ENCODE measurements at regions not wholly inside any gene's neighbourhood (a gene's known extent, or its start where the extent isn't known, plus 50 kb on each side); places are given as distances from the start of the nearest gene placed in this dataset.

DNA sequence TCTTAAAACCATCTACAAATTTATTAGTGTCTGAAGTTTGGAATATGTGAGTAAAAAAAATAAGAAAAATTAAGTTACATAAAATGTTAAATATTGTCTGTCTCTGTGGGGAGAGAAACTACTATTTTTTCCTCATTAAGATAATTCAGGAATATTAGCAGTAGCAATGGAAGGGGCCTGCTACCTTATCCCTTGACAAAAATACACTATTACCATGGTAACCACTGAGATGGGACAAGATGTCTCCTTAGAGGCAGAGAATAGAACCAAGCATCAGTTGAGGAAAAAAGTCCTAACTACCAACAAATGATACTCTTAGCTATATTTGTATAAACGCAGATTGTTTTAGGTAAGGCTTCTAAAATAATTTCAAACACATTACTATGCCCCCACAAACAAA lies 150.7 kb upstream of the LSM8 start:
- TF ChIP-seq POLR2A (IDR thresholded peaks at IDR 0.05; ENCODE audit: low read depth, low read length) (no peak), MXI1 (IDR thresholded peaks at IDR 0.05; ENCODE audit: borderline replicate concordance, low read depth, low read length) (no peak), RFX5 (IDR thresholded peaks at IDR 0.05; ENCODE audit: low read depth, low read length) (no peak), RCOR1 (IDR thresholded peaks at IDR 0.05; ENCODE audit: insufficient replicate concordance, low read length) (no peak)
- TF ChIP-seq, protein P1, sequence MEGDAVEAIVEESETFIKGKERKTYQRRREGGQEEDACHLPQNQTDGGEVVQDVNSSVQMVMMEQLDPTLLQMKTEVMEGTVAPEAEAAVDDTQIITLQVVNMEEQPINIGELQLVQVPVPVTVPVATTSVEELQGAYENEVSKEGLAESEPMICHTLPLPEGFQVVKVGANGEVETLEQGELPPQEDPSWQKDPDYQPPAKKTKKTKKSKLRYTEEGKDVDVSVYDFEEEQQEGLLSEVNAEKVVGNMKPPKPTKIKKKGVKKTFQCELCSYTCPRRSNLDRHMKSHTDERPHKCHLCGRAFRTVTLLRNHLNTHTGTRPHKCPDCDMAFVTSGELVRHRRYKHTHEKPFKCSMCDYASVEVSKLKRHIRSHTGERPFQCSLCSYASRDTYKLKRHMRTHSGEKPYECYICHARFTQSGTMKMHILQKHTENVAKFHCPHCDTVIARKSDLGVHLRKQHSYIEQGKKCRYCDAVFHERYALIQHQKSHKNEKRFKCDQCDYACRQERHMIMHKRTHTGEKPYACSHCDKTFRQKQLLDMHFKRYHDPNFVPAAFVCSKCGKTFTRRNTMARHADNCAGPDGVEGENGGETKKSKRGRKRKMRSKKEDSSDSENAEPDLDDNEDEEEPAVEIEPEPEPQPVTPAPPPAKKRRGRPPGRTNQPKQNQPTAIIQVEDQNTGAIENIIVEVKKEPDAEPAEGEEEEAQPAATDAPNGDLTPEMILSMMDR (conservative IDR thresholded peaks at IDR 0.05; ENCODE audit: low read depth, low read length): no peak
- TF ChIP-seq, protein P2, sequence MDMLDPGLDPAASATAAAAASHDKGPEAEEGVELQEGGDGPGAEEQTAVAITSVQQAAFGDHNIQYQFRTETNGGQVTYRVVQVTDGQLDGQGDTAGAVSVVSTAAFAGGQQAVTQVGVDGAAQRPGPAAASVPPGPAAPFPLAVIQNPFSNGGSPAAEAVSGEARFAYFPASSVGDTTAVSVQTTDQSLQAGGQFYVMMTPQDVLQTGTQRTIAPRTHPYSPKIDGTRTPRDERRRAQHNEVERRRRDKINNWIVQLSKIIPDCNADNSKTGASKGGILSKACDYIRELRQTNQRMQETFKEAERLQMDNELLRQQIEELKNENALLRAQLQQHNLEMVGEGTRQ (IDR thresholded peaks at IDR 0.05; ENCODE audit: low read depth, low read length): no peak

Measured in IMR-90 (cell line).